ENCODE measurements at regions not wholly inside any gene's neighbourhood (a gene's known extent, or its start where the extent isn't known, plus 50 kb on each side); places are given as distances from the start of the nearest gene placed in this dataset.

DNA sequence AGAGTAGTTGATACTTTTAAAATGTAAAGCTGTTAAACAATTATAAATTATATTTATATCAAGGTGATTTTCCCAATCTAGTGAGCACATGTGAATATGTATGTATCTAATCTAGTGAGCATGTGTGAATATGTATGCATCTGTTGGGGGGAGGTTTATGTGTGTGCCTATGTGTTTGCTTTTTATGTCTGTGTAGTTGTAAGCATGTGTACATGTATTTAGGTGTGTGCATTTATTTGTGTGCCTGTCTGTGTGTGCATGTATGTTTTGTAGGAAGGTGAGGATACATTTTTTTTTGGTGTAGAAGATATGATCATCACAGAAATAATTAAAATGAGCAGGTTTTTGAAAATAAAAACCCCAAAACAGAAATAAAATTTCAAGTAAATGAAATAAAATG, 318.9 kb upstream of the CHRM3 start:
- TF ChIP-seq, protein P1, sequence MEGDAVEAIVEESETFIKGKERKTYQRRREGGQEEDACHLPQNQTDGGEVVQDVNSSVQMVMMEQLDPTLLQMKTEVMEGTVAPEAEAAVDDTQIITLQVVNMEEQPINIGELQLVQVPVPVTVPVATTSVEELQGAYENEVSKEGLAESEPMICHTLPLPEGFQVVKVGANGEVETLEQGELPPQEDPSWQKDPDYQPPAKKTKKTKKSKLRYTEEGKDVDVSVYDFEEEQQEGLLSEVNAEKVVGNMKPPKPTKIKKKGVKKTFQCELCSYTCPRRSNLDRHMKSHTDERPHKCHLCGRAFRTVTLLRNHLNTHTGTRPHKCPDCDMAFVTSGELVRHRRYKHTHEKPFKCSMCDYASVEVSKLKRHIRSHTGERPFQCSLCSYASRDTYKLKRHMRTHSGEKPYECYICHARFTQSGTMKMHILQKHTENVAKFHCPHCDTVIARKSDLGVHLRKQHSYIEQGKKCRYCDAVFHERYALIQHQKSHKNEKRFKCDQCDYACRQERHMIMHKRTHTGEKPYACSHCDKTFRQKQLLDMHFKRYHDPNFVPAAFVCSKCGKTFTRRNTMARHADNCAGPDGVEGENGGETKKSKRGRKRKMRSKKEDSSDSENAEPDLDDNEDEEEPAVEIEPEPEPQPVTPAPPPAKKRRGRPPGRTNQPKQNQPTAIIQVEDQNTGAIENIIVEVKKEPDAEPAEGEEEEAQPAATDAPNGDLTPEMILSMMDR (IDR thresholded peaks at IDR 0.05; ENCODE audit: insufficient read depth, low read length, poor library complexity, severe bottlenecking) = no peak
- no peak for TF ChIP-seq EZH2phosphoT487 (conservative IDR thresholded peaks at IDR 0.05; ENCODE audit: low read length)
